GM12874 (cell line): ENCODE measurements at regions not wholly inside any gene's neighbourhood (a gene's known extent, or its start where the extent isn't known, plus 50 kb on each side); places are given as distances from the start of the nearest gene placed in this dataset.

ENCODE experiments used
- CTCF ChIP-seq: IDR thresholded peaks from 2 replicates; pipeline ENCODE4 v1.5.1; 2011; ENCODE audit warnings: low read depth, mild to moderate bottlenecking, control low read depth, low read length, moderate library complexity; ENCODE audit not compliant: insufficient read depth

- TF ChIP-seq CTCF: no peak
Measured at GRCh38 chr10:34957531-34957930, 132.6 kb downstream of the CUL2 start.

- 0 out of 2 replicates have a peak, but pooled peaks have one; percentile 6 for TF ChIP-seq CTCF
Measured at GRCh38 chr10:34956756-34957155, 133.4 kb downstream of the CUL2 start.

DNA sequence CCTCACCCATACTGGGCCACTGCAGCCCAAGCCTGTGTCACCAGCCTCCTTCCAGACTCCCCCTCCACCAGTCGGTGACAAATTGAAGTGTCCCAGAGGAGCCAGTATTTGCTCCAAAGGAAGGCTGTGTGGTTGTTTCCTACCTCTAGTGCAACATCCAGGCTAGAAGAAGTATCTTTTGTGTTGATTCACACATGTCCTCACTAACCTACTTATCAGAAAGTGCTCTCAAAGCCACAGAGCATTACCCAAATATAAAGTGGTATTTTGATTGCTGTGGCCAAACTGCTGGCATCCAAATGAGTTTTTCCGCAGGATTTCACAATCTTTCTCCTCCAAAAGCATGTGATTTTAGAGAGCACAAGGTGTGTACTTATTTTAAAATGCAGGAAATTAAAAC lies 134.8 kb downstream of the CUL2 start:
- TF ChIP-seq CTCF: no peak

GRCh38 chr10:34954142-34954541 lies 136.0 kb downstream of the CUL2 start:
- no peak for TF ChIP-seq CTCF

GRCh38 chr10:34941471-34942357 lies 126.6 kb upstream of the PARD3 start:
- no peak for TF ChIP-seq CTCF

DNA sequence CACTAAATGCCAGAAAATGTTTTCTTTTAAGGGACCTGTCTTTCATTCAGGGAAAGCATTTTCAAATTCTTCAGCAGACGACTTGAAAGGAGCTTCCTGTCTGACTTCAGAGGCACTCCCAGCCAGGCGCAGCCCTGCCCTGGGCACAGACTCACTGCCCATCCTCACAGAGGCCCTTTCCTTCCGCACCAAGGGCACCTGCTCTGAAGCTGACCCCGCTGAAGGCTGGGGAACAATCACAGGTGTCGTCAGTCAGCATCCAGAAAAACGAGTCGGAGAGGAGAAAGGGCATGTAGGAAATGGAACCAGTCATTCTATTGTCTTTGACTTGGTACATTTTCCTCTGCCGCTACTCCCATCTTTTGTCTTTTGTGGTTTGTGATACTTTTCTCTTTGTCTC lies 125.3 kb upstream of the PARD3 start:
- no peak for TF ChIP-seq CTCF

DNA sequence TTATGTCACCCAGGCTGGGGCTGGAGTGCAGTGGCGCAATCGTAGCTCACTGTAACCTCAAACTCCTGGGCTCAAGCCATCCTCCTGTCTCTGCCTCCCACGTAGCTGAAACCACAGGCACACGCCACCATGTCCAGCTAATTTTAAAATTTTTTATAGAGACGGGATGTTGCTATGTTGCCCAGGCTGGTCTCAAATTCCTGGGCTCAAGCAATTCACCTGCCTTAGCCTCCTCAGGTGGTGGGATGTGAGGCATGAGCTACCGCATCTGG lies 123.2 kb upstream of the PARD3 start:
- no peak for TF ChIP-seq CTCF
